ENCODE measurements at regions not wholly inside any gene's neighbourhood (a gene's known extent, or its start where the extent isn't known, plus 50 kb on each side); places are given as distances from the start of the nearest gene placed in this dataset.

DNA sequence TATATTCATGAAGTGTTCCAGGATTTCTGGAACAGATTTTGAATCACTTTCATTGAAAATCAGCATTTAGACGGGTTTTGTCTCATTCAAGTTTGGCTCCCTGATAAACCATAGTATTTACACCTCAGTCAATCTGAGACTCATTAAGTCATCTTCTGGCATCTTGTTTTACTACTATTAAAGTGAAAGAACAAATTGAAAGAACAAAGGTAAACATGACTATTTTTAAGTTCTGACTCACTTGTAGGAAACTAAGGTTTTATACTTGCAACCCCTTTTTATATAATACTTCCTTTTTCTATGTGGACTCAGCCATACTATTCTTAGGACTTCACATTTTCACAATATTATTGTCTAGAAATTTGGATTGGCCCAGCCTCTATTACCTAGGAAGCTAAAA is 854.4 kb downstream of the SQOR start:
- no peak for DNase-seq (ENCODE audit: low spot score)
- H3K27me3 Mint-ChIP-seq (ENCODE audit: insufficient read depth), result no peaks in the 10 kb centered on the region
- peaks cover 20% of the 10 kb centered on the region for H3K9me3 Mint-ChIP-seq
- intact Hi-C loops (cut with micrococcal nuclease), result loop anchor here (10.0 kb wide), 1 partner anchor 64 kb away; no protein-coding TSS in a partner anchor
- no peak overlapping the region for H3K4me3 Mint-ChIP-seq
- no peaks in the 10 kb centered on the region for H3K4me1 Mint-ChIP-seq (ENCODE audit: low read depth)
- no peak overlapping the region for H3K27ac Mint-ChIP-seq
- H3K36me3 Mint-ChIP-seq (ENCODE audit: low read depth), result no peaks in the 10 kb centered on the region

DNA sequence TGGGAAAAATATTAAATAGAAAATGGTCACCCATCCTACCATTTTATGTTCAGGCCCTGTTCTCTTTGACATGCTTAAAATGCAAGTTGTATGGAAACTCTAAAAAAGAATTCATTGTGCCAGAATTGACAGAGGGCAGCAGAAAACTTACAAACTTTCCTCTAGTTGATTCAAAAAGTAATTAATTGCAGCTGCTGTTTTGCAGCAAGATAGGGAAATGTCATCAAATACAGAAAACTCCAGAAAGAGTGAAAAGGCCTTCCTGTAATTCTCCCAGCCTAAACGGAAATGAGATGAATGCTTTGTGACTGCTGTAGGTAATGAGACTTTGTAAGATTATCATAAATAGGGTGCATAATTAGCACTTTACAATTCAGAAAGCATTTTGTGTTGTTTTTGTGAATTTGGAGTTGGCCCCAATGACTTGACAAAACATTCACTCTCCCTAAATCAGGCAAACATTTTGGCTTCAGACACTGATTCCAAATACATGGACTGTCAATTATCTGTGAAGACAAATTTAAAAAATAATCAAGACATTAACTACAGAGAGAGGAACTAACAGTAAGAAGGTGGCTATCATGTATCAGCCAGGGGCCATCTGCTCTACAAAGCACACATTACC is 861.8 kb downstream of the SQOR start:
- no peak overlapping the region for H3K4me3 Mint-ChIP-seq
- H3K36me3 Mint-ChIP-seq (ENCODE audit: low read depth), result no peaks in the 10 kb centered on the region
- H3K27ac Mint-ChIP-seq, result no peak overlapping the region
- DNase-seq (ENCODE audit: low spot score), result no peak
- H3K4me1 Mint-ChIP-seq (ENCODE audit: low read depth), result no peaks in the 10 kb centered on the region
- intact Hi-C loops (cut with micrococcal nuclease), result no loop called here
- no peaks in the 10 kb centered on the region for H3K27me3 Mint-ChIP-seq (ENCODE audit: insufficient read depth)
- H3K9me3 Mint-ChIP-seq, result peaks cover 35% of the 10 kb centered on the region

DNA sequence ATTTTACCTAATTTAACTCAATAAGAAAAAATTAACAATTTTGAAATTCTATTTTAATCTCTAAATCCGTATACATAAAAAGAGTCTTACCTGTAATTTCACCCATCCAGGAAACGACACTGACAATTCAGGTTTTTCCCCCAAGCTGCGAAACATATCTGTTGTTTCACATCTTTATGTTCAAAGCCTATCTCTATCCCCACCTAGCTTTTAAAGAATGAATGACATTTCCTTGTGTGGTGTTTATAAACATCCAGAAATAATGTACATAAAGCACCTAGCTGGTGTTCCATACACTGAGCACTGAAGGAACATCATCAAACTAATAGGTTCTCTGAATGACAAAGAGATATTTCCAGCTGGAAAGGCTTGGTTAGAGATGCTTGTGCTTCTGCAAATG is 867.8 kb downstream of the SQOR start:
- Mint-ChIP-seq H3K4me1 (ENCODE audit: low read depth) (no peaks in the 10 kb centered on the region), H3K27ac (no peak overlapping the region), H3K9me3 (peaks cover 13% of the 10 kb centered on the region), H3K36me3 (ENCODE audit: low read depth) (no peaks in the 10 kb centered on the region), H3K4me3 (no peak overlapping the region), H3K27me3 (ENCODE audit: insufficient read depth) (no peaks in the 10 kb centered on the region)
- no peak for DNase-seq (ENCODE audit: low spot score)
- intact Hi-C loops (cut with micrococcal nuclease), result no loop called here

DNA sequence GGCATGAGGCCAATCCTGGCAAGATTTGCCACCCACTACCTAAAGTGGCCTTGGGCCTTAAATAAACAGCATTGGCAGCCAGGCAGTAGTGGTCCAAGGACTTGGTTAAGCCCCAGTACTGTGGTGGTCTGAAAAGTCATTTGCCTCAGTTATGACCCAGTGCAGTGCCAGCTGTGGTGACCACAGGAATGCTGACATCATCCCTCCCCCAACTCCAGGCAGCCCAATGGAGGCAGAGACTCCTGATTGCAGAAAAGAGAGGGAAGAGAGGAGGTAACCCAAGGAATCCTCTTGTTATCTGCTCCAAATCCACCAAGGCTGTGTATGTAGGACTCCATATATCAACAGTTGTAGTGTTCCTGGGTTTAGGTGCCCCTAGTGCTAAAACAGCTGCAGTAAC is 883.6 kb downstream of the SQOR start:
- Mint-ChIP-seq H3K27ac (no peak overlapping the region), H3K9me3 (peaks cover 10% of the 10 kb centered on the region), H3K36me3 (ENCODE audit: low read depth) (no peaks in the 10 kb centered on the region), H3K4me1 (ENCODE audit: low read depth) (no peaks in the 10 kb centered on the region), H3K4me3 (no peak overlapping the region), H3K27me3 (ENCODE audit: insufficient read depth) (no peaks in the 10 kb centered on the region)
- intact Hi-C loops (cut with micrococcal nuclease), result no loop called here
- DNase-seq (ENCODE audit: low spot score), result no peak

DNA sequence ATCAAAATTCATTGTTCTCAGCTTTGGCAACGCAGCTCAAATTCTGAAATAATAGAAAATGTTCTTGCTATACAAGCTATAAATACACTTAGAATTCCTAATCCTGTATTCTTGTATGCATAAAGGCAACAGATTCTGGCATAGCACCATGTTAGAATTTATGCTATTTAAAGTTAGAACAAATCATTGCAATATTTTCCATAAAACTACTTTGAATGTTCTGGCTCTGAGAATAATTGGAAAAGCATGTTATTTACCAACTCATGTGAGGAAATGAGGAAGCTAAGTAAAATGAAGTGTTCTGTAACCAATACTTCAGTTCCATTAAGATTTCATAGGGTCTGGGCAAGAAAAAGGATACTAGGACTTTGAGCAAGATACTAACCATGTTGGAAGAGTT is 888.9 kb downstream of the SQOR start:
- no peak overlapping the region for H3K4me3 Mint-ChIP-seq
- no peaks in the 10 kb centered on the region for H3K36me3 Mint-ChIP-seq (ENCODE audit: low read depth)
- H3K9me3 Mint-ChIP-seq, result peaks cover 14% of the 10 kb centered on the region
- no peak overlapping the region for H3K27ac Mint-ChIP-seq
- intact Hi-C loops (cut with micrococcal nuclease), result no loop called here
- no peaks in the 10 kb centered on the region for H3K4me1 Mint-ChIP-seq (ENCODE audit: low read depth)
- H3K27me3 Mint-ChIP-seq (ENCODE audit: insufficient read depth), result no peaks in the 10 kb centered on the region
- DNase-seq (ENCODE audit: low spot score), result no peak

DNA sequence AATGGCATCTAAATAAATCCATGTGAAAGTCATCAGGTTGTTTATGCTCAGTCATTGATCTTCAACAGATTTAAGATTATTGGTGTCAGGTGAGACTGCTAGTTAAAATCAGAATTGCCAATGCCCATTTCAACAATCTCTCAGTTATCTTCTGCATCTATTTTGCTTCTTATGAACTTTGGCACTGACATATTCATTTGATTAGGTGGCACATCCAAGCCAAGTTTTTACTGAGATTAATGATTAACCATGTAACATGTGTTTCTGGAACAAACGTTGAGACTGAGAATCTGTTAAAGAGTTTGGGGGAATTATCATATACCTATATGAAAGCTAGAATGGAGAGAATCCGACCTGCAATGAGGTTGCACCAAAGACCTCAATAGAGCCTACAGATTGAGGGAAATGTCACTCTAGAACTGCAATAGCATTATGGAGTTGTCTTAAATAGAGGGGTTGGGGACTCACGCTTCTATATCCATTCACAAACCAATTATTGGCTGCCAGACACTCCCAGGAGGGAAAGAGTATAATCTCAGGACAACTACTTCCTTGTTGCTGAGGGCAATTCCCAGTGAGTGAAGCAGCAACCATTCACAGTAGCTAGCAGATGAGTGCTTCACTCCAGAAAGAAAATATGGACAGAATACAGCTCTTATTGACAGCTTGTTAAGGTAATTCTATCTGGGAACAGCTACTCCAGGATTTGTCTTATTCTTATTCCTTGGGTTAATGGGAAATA is 891.3 kb downstream of the SQOR start:
- no peak for DNase-seq (ENCODE audit: low spot score)
- no peak overlapping the region for H3K27ac Mint-ChIP-seq

DNA sequence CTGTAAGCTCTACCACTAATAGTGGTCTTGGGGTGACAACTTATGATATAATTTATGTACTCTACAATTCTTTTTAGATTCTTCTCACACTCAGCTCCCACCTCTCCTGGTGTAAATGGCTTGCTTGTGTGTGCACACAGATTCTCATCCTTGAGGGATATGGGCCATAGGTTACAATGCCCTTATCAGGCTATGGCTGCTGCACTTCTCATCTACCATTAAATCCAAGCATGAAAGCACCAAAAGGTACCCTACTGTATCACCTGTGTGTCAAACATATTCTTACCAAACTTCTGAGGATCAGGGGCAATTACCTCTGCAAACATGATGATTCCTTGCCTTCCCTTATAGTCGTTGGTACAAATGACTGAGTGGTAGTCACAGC is 891.9 kb downstream of the SQOR start:
- peaks cover 14% of the 10 kb centered on the region for H3K9me3 Mint-ChIP-seq
- intact Hi-C loops (cut with micrococcal nuclease), result no loop called here
- DNase-seq (ENCODE audit: low spot score), result no peak
- no peaks in the 10 kb centered on the region for H3K27me3 Mint-ChIP-seq (ENCODE audit: insufficient read depth)
- H3K36me3 Mint-ChIP-seq (ENCODE audit: low read depth), result no peaks in the 10 kb centered on the region
- H3K27ac Mint-ChIP-seq, result no peak overlapping the region
- no peak overlapping the region for H3K4me3 Mint-ChIP-seq
- H3K4me1 Mint-ChIP-seq (ENCODE audit: low read depth), result no peaks in the 10 kb centered on the region

More for the DNA sequence above, 891.3 kb downstream of the SQOR start:
- H3K36me3 Mint-ChIP-seq (ENCODE audit: low read depth), result no peaks in the 10 kb centered on the region
- peaks cover 14% of the 10 kb centered on the region for H3K9me3 Mint-ChIP-seq
- no peaks in the 10 kb centered on the region for H3K27me3 Mint-ChIP-seq (ENCODE audit: insufficient read depth)
- intact Hi-C loops (cut with micrococcal nuclease), result no loop called here
- H3K4me1 Mint-ChIP-seq (ENCODE audit: low read depth), result no peaks in the 10 kb centered on the region
- H3K4me3 Mint-ChIP-seq, result no peak overlapping the region

DNA sequence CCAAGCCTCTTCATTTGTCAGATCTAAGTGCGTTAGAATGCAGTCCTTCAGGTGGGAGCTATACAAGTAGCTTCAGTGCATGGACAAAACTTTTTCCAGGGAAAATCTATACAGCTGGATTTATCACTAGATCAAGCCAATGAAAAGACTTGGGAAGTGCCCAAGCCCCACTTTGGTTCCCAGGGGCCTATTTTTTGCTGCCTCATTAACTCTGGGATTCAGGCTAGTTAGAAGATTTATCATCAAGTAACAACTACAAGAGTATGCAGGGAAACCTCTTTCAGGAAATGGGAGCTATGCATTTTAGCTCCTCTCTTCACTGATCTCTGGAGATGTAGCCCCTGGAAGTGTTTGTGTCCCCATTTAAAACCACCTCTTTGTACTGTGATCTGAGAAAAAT is 908.8 kb downstream of the SQOR start:
- intact Hi-C loops (cut with micrococcal nuclease), result no loop called here
- H3K4me1 Mint-ChIP-seq (ENCODE audit: low read depth), result no peaks in the 10 kb centered on the region
- H3K9me3 Mint-ChIP-seq, result peaks cover 21% of the 10 kb centered on the region
- H3K27ac Mint-ChIP-seq, result no peak overlapping the region
- H3K27me3 Mint-ChIP-seq (ENCODE audit: insufficient read depth), result no peaks in the 10 kb centered on the region
- no peak overlapping the region for H3K4me3 Mint-ChIP-seq
- no peak for DNase-seq (ENCODE audit: low spot score)
- H3K36me3 Mint-ChIP-seq (ENCODE audit: low read depth), result no peaks in the 10 kb centered on the region

DNA sequence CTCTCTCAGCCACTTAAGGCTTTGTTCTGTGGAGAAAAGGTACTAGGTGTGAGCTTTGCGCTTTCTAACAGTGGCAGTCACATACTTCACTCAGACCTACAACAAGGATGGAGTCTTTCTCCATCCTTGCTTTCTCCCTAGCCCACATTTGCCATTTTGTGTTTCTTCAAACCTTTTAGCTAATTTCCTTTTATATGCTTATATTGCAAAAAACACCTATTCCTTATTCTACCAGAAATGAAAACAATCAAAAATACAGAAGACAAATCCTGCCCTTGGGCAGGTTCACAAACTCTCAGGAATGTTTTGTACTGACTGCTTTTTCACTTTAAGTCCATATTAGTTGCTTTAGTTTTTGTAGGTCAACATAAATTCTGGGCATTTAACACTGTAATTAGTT is 914.2 kb downstream of the SQOR start:
- Mint-ChIP-seq H3K4me1 (ENCODE audit: low read depth) (no peaks in the 10 kb centered on the region), H3K36me3 (ENCODE audit: low read depth) (no peaks in the 10 kb centered on the region), H3K27me3 (ENCODE audit: insufficient read depth) (no peaks in the 10 kb centered on the region), H3K4me3 (no peak overlapping the region), H3K27ac (no peak overlapping the region), H3K9me3 (peaks cover 10% of the 10 kb centered on the region)
- no peak for DNase-seq (ENCODE audit: low spot score)
- intact Hi-C loops (cut with micrococcal nuclease), result no loop called here

DNA sequence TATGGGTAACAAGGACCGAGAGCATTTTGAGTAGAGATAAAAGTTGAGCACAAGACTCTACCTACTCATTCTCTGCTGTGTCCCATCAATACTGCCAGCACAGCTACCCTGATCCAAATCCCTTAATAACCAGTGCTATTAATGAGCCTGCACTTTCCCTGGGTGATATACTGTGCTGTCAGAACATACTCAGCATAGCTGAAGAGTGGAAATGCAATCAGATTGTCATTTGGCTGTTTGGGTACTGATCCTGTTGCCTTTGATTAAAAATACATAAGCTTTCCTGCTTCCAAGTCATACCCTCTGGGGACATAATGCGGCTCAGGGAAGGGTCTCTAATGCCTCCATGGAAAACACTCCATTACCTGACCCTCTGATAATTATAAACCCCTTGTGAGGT is 917.5 kb downstream of the SQOR start:
- no peaks in the 10 kb centered on the region for H3K36me3 Mint-ChIP-seq (ENCODE audit: low read depth)

DNA sequence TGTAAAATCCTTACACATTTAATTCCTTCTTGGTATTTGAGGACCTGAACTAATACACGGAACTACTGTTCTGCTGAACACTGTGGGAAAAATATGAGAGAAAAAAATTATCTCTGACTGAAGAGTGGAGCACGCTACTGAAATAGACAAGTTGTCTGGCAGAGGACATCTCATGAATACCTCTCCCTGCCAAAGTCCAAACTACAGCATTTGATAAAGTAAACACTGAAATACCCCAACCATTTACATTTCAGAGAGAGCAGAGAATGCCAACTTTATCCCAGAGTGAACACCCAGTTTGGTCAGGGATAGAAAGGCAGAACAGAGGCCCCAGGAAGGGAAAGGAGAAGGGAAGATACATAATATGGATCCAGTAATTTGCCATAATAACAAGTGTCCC is 920.7 kb downstream of the SQOR start:
- H3K4me3 Mint-ChIP-seq, result no peak overlapping the region
- no peak overlapping the region for H3K27ac Mint-ChIP-seq
- intact Hi-C loops (cut with micrococcal nuclease), result no loop called here
- H3K4me1 Mint-ChIP-seq (ENCODE audit: low read depth), result no peaks in the 10 kb centered on the region
- H3K27me3 Mint-ChIP-seq (ENCODE audit: insufficient read depth), result no peaks in the 10 kb centered on the region
- H3K36me3 Mint-ChIP-seq (ENCODE audit: low read depth), result no peaks in the 10 kb centered on the region
- DNase-seq (ENCODE audit: low spot score), result no peak
- no peaks in the 10 kb centered on the region for H3K9me3 Mint-ChIP-seq

More for the DNA sequence above, 917.5 kb downstream of the SQOR start:
- no peak overlapping the region for H3K4me3 Mint-ChIP-seq
- H3K27ac Mint-ChIP-seq, result no peak overlapping the region
- intact Hi-C loops (cut with micrococcal nuclease), result no loop called here
- H3K4me1 Mint-ChIP-seq (ENCODE audit: low read depth), result no peaks in the 10 kb centered on the region
- DNase-seq (ENCODE audit: low spot score), result no peak
- H3K27me3 Mint-ChIP-seq (ENCODE audit: insufficient read depth), result no peaks in the 10 kb centered on the region
- peaks cover 10% of the 10 kb centered on the region for H3K9me3 Mint-ChIP-seq

DNA sequence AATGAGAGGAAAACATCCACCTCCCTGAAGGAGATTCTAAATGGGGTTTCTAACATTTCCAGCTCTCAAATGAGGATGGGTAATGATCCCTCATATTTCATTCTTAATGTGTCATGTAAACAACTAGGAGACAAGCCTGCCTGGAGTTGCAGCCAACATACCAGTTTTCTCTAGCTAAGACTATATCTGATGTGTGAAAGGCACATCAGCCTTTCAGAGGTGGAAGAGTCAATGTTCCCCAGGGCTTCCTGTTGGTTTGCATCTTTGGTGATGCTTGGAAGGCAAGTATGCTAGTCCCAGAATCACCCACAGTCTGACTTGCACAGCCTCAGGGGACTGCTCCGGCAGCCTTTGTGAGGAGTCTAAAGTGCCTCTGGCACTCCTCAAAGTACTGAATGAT is 921.2 kb downstream of the SQOR start:
- H3K4me3 Mint-ChIP-seq, result no peak overlapping the region
- no peak overlapping the region for H3K27ac Mint-ChIP-seq
- H3K4me1 Mint-ChIP-seq (ENCODE audit: low read depth), result no peaks in the 10 kb centered on the region
- intact Hi-C loops (cut with micrococcal nuclease), result no loop called here
- H3K36me3 Mint-ChIP-seq (ENCODE audit: low read depth), result no peaks in the 10 kb centered on the region
- H3K27me3 Mint-ChIP-seq (ENCODE audit: insufficient read depth), result no peaks in the 10 kb centered on the region
- H3K9me3 Mint-ChIP-seq, result no peaks in the 10 kb centered on the region
- DNase-seq (ENCODE audit: low spot score), result no peak

DNA sequence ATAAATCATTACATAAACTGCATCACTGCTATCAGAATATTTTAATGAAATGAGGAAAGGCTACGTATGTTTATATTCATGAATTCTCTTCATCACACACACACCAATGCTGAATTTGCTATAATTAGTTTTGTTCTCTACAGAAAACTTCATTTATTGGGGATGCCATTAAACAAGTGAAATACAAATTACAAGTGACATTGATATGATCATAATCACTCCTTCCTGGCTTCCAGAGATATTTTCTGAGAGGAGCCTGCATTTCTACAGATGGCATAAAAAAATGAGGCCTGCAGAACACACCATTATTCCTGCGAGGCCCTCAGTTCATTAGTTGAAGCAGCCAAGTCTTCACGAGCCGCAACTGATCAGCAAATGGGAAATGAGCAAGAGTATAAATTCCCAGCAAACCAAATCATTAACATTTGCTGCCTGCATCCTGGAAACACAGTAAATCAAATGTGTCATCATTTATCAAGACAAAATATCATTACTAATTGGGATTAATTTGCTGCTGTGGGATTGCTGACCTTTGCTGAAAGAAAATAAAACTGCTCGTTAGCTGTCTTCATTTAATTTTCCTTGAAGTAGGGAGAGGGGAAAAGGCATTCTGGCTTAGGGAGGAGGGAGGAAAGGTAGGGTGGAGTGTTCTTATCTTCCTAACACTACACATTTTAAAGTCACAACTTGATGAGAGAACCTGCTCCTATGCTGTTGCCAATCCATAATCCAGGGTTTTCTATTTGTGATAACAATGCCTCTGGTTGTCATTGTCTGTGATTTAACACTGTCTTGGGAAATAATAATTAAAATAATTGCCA is 921.9 kb downstream of the SQOR start:
- no peaks in the 10 kb centered on the region for H3K9me3 Mint-ChIP-seq
- H3K4me3 Mint-ChIP-seq, result no peak overlapping the region
- H3K36me3 Mint-ChIP-seq (ENCODE audit: low read depth), result no peaks in the 10 kb centered on the region

More for the DNA sequence above, 921.9 kb downstream of the SQOR start:
- intact Hi-C loops (cut with micrococcal nuclease), result no loop called here
- Mint-ChIP-seq H3K27ac (no peak overlapping the region), H3K27me3 (ENCODE audit: insufficient read depth) (no peaks in the 10 kb centered on the region), H3K4me1 (ENCODE audit: low read depth) (no peaks in the 10 kb centered on the region)
- DNase-seq (ENCODE audit: low spot score), result no peak
